Muscle of leg (tissue), 3 donors: ENCODE measurements at regions not wholly inside any gene's neighbourhood (a gene's known extent, or its start where the extent isn't known, plus 50 kb on each side); places are given as distances from the start of the nearest gene placed in this dataset.

Experiments used
- DNase-seq: peaks from one replicate; pipeline ENCODE4 v3.0.0; 2013
- H3K27ac ChIP-seq: one replicate; pipeline ENCODE4 v1.5.1; 2013; ENCODE audit warnings: mild to moderate bottlenecking, low read length, control low read depth
- H3K27me3 ChIP-seq: one replicate; pipeline ENCODE4 v1.6.1; 2013; ENCODE audit warnings: low read length; ENCODE audit not compliant: control insufficient read depth, insufficient read depth
- H3K36me3 ChIP-seq: one replicate; pipeline ENCODE4 v1.6.1; 2013; ENCODE audit warnings: low read length; ENCODE audit not compliant: control insufficient read depth, insufficient read depth
- H3K4me1 ChIP-seq: one replicate; pipeline ENCODE4 v1.6.1; 2013; ENCODE audit warnings: low read length; ENCODE audit not compliant: control insufficient read depth, insufficient read depth
- H3K4me3 ChIP-seq: one replicate; pipeline ENCODE4 v1.5.1; 2013; ENCODE audit warnings: low read length, control low read depth
- H3K9me3 ChIP-seq: replicated peaks from 2 replicates; pipeline ENCODE4 v1.6.1; 2013; ENCODE audit warnings: low read depth, low read length; ENCODE audit not compliant: control insufficient read depth
- WGBS: methylation state at CpG from one replicate; pipeline ENCODE4 v1.1.5; 2013; ENCODE audit warnings: missing lambda C conversion rate; ENCODE audit not compliant: insufficient coverage; 5-methylcytosine and 5-hydroxymethylcytosine counted together

- no peaks in the 10 kb centered on the region for H3K27me3 ChIP-seq
- 75% methylated on average over 4 of the region's 4 CpGs for WGBS
Observed at GRCh38 chr15:96766366-96766765, 435.9 kb downstream of the NR2F2 start.

DNA sequence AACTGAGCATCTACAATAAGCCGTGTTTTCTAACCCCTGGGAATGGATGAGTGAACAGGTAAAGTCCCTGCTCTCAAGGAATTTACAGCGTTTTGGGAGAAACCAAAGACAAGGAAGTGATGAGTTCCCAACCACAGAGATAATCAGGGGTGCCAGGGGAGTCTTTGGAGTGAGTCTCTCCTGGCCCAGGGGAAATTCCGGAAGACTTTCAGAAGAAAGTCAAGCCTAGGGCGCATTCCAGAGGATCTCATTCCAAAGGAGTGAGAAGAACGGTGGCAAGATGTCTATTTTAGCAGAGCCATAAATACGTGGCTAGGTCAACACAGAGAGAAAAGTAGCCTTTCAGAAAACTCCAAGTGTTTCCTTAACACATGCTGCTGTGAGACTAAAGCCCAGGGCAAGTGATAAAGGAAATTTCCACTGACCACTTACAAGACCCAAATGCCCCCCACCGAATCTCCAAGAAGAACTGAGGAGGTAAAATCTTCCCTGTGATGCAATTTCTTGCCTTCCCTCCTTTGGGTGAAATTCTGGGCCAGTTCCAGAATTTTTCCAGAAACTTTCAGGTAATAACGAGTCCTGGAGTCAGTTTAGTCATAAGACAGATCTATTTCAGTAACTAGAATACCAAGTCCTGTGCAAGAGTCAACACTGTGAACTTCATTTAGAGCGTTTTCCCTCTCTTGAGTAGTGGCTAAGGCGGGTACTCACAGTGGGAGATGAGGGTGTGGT lies 437.4 kb downstream of the NR2F2 start:
- WGBS = 60% methylated on average over 6 of the region's 10 CpGs
- no peak overlapping the region for H3K27ac ChIP-seq
- no peaks in the 10 kb centered on the region for H3K9me3 ChIP-seq
- no peak overlapping the region for H3K4me3 ChIP-seq
- H3K36me3 ChIP-seq = no peaks in the 10 kb centered on the region
- H3K4me1 ChIP-seq = no peaks in the 10 kb centered on the region
- H3K27me3 ChIP-seq = peaks cover 2% of the 10 kb centered on the region
- DNase-seq = no peak

More at GRCh38 chr15:96766366-96766765, 435.9 kb downstream of the NR2F2 start:
- Histone ChIP-seq H3K27ac (no peak overlapping the region), H3K4me1 (no peaks in the 10 kb centered on the region), H3K4me3 (no peak overlapping the region), H3K36me3 (no peaks in the 10 kb centered on the region), H3K9me3 (no peaks in the 10 kb centered on the region)
- peak; percentile 38 for DNase-seq

GRCh38 chr15:96768435-96768789 lies 437.9 kb downstream of the NR2F2 start:
- peaks cover 2% of the 10 kb centered on the region for H3K27me3 ChIP-seq
- WGBS = 63% methylated on average over 5 of the region's 5 CpGs
- H3K27ac ChIP-seq = no peak overlapping the region
- H3K36me3 ChIP-seq = no peaks in the 10 kb centered on the region
- H3K9me3 ChIP-seq = no peaks in the 10 kb centered on the region
- no peak overlapping the region for H3K4me3 ChIP-seq
- no peaks in the 10 kb centered on the region for H3K4me1 ChIP-seq
- no peak for DNase-seq

- H3K4me1 ChIP-seq = no peaks in the 10 kb centered on the region
- no peaks in the 10 kb centered on the region for H3K36me3 ChIP-seq
- peaks cover 2% of the 10 kb centered on the region for H3K27me3 ChIP-seq
- H3K4me3 ChIP-seq = no peak overlapping the region
- WGBS = 40% methylated on average over 1 of the region's 2 CpGs
- H3K27ac ChIP-seq = no peak overlapping the region
- no peak for DNase-seq
- H3K9me3 ChIP-seq = no peaks in the 10 kb centered on the region
Observed at GRCh38 chr15:96771035-96771434, 440.5 kb downstream of the NR2F2 start.

DNA sequence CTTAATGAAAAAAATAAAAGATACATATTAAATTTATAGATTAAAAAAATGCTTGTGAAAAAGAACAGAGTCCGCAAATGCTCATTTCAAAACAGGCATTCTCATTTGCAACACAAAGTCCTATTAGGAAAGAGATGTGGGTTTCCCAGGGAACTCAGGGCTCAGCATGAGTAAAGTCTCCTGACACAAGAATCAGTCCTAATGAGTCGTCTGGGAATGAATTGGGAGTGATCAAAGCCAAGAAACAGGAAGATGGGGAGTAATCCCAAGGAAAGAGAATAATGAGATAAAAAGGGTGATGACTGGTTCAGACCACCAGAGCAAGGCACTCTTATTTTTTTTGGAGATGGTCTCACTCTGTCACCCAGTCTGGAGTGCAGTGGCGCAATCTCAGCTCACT lies 443.7 kb downstream of the NR2F2 start:
- WGBS = 44% methylated on average over 1 of the region's 3 CpGs
- H3K27me3 ChIP-seq = peaks cover 2% of the 10 kb centered on the region

DNA sequence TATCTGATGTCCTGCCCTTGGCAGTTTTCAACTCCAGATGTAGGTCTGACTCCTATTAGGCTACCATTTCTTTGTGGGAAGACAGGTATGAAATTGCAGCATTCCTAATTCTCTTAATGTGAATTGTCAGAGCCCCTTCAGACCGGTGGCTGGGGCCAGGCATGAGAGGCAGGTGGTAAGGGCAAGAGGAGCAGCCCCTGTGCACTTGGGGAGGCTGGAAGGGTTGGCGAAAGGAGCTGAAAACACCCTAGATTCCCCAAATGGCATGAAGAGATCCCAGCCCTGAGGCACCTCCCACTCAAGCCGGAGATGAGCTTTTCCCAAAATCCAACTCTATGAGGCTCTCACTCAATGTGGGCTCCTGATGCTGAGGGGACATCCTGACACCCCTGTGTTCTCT lies 453.2 kb downstream of the NR2F2 start:
- Histone ChIP-seq H3K27ac (no peak overlapping the region), H3K9me3 (no peaks in the 10 kb centered on the region), H3K27me3 (no peaks in the 10 kb centered on the region), H3K36me3 (no peaks in the 10 kb centered on the region), H3K4me1 (no peaks in the 10 kb centered on the region), H3K4me3 (no peak overlapping the region)
- DNase-seq = no peak
- 93% methylated on average over 3 of the region's 3 CpGs for whole genome bisulfite sequencing

More for the DNA sequence above, 443.7 kb downstream of the NR2F2 start:
- peaks cover 3% of the 10 kb centered on the region for H3K4me1 ChIP-seq
- no peaks in the 10 kb centered on the region for H3K36me3 ChIP-seq
- H3K27ac ChIP-seq = no peak overlapping the region
- H3K4me3 ChIP-seq = no peak overlapping the region
- H3K9me3 ChIP-seq = no peaks in the 10 kb centered on the region
- no peak for DNase-seq

- DNase-seq = peak; percentile 13
- Histone ChIP-seq H3K4me3 (no peak overlapping the region), H3K36me3 (no peaks in the 10 kb centered on the region), H3K27me3 (peaks cover 2% of the 10 kb centered on the region), H3K9me3 (no peaks in the 10 kb centered on the region), H3K27ac (no peak overlapping the region), H3K4me1 (no peaks in the 10 kb centered on the region)
- WGBS = 0% methylated on average over 1 of the region's 2 CpGs
Observed at GRCh38 chr15:96790004-96790403, 459.5 kb downstream of the NR2F2 start.

GRCh38 chr15:96792216-96792615 lies 461.7 kb downstream of the NR2F2 start:
- no peak for DNase-seq

DNA sequence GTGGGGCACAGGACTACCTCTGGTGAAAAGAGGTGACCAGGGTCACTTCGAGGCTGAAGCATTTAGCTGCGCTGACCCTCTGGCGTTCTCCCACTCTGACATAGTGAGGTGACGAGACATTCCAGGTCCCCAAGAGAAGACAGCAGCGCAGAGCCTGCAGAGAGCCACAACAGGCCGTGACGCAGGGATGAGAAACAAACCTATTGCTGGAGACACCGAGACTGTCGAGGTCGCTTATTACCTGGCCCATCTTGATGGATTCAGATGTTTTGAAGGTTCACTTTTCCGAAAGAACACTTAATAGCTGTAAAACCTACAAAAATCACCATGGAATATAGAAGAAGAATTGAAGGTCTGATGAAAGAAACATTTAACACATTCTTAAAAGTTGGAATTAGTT lies 466.3 kb downstream of the NR2F2 start:
- DNase-seq = no peak
- Histone ChIP-seq H3K9me3 (no peaks in the 10 kb centered on the region), H3K36me3 (no peaks in the 10 kb centered on the region), H3K27ac (no peak overlapping the region), H3K4me3 (no peak overlapping the region), H3K27me3 (peaks cover 2% of the 10 kb centered on the region), H3K4me1 (no peaks in the 10 kb centered on the region)
- 69% methylated on average over 6 of the region's 11 CpGs for WGBS

More at GRCh38 chr15:96792216-96792615, 461.7 kb downstream of the NR2F2 start:
- WGBS = 74% methylated on average over 3 of the region's 3 CpGs
- Histone ChIP-seq H3K9me3 (no peaks in the 10 kb centered on the region), H3K27me3 (peaks cover 2% of the 10 kb centered on the region), H3K4me1 (no peaks in the 10 kb centered on the region), H3K27ac (no peak overlapping the region), H3K36me3 (no peaks in the 10 kb centered on the region), H3K4me3 (no peak overlapping the region)

GRCh38 chr15:96801576-96802150 lies 471.2 kb downstream of the NR2F2 start:
- no peak for DNase-seq
- WGBS = 74% methylated on average over 9 of the region's 14 CpGs
- no peak overlapping the region for H3K27ac ChIP-seq
- H3K27me3 ChIP-seq = no peaks in the 10 kb centered on the region
- no peaks in the 10 kb centered on the region for H3K9me3 ChIP-seq
- H3K36me3 ChIP-seq = no peaks in the 10 kb centered on the region
- H3K4me3 ChIP-seq = no peak overlapping the region
- no peaks in the 10 kb centered on the region for H3K4me1 ChIP-seq
